GM04503 (cell line): ENCODE measurements at regions not wholly inside any gene's neighbourhood (a gene's known extent, or its start where the extent isn't known, plus 50 kb on each side); places are given as distances from the start of the nearest gene placed in this dataset.
"Not testable (repeated sequence)": the region's sequence is repeated elsewhere in the genome, so short reads cannot be mapped to it uniquely, and the experiment has no call there.

Experiments used
- DNase-seq: peaks from one replicate; pipeline ENCODE4 v3.0.0-alpha.2; 2012; ENCODE audit warnings: low read depth

DNA sequence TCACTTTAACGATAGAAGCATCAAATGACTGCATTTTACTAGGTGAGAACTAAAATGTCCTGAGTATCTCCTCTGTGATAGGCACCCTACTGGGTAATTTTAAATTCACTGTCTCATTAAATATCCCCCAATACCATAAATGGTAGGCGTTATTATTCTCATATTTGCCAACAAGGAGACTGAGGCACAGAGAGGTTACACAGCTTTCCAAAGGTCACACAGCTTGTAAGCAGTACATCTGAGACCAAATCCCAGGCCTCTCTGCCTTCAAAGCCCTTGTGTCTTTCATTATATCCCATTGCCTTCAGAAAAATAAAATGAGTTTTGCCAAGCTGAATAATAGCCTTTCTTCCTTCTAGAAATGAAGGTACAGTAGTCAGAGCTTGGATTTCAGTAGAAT, 502.6 kb downstream of the HAPSTR1 start:
- no peak for DNase-seq

DNA sequence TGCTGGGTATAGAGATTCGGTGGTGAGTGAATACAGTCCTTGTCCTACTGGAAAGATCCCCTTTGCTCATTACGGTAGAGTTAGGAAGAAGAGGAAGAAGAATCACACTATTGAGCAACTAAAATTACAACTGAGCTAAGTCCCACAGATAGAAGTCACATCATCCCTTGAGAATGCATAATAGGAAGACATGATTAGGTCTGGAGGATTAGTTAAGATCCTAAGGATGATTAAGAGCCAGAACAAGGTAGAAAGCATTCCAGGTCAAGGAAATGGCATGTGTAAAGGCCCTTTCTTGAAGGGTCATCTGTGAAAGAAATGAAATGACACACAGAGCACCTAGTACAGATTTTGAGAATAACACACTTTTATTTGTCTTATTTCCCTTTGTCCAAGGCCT, 503.5 kb downstream of the HAPSTR1 start:
- no peak for DNase-seq

DNA sequence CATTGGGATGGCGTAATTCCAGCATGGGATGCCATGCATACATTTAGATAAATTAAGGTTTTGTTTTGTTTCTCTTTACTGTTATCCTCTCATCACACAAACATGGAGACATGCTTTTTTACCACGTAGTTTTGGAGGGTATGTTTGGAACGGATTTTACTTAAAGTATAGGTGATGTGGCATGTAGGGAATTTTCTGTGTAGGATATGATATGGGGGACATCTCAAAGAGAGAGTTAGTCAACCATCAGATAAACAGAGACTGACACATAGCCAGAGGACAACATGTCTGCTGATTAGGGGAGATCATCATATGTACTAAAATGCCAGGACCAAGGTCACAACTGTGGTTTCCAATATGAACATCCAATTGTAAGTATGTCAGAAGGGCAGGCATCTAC, 503.9 kb downstream of the HAPSTR1 start:
- DNase-seq, result no peak

DNA sequence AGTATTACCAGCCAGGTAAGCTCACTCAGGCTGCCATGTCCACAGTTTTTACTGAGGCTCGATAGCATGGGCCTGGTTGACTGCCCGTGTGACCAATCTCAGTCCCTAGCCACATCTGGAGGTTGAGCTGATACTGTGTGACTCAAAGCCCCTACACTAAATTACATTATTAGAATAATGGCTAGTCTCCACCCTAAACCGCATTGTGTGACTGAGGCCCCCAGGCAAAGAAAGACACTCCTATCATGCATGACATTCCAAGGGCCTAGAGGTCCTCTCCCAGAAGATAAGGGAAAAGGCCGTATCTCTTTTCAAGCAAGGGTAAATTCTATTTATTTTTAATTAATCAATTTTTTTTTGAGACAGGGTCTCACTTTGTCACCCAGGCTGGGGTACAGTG, 505.3 kb downstream of the HAPSTR1 start:
- no peak for DNase-seq

DNA sequence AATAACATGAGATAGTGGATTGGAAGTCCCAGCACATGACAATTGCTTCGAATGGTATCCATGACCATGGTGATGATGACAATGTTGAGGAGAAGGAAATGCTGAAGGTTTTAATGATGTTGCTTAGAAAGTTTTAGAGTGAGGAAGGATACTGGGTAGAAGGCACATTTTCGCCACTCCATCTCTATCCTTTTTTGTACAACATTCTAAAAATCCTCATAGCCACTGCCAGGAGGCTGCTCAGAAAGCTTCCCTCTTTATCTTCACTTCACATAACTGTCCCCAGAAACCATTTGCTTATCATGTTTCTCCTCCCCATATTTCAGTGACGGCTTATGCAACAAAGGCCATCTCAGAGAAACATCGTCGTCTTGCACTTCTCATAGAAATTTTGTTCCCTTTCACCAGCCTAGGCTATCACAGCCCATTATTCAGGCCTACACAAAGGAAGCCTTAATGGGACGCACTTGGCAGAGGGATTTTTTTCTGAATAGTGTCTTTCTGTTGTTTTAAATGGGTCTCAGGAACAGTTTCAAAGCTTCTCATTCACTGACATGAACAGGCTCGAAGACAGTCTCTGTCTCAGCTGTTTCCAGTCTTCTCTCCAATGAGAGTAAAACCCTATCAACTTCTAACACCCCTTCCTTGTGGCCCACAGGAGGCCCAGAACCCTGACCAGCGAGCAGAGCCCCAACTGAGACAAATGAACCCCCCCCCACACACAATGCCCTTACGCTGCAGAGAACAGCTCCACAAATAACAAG, 506.7 kb downstream of the HAPSTR1 start:
- DNase-seq, result no peak

GRCh38 chr16:9598731-9599083, 507.3 kb downstream of the HAPSTR1 start:
- no peak for DNase-seq

- DNase-seq, result no peak
These were observed 508.1 kb downstream of the HAPSTR1 start for GRCh38 chr16:9599415-9600120.

GRCh38 chr16:9602189-9602588, 510.7 kb downstream of the HAPSTR1 start:
- no peak for DNase-seq

GRCh38 chr16:9603316-9603715, 511.9 kb downstream of the HAPSTR1 start:
- no peak for DNase-seq

DNA sequence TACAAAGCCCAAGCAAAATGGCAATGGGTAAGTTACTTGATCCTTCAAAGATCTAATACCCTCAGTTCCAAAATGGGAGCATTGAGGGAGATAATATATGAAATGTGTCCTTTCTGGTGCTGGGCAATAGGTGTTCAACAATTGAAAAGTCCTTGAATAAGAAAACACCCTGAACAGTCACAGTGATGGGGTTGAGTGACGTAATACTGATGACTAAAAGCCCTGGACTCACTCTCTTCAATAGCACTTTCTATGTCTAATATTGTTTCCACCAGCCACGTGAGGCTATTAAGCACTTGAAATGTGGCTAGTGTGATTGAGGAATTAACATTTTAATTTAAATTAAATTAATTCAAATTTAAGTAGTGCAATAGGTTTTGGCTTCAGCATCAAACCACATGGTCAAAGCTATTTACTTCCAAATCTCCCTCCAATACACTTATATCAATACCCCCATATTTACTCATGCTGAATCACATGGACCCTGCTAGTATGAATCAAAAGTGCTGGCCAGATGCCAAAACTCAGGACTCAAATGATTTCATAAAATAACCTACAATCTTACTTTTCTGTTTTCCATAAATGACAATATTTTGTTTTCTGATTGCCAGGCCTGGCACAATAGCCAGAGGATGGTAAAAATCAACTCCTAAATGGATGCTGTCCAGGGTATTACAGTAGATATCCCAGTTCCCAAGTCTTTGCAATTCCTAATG, 516.2 kb downstream of the HAPSTR1 start:
- DNase-seq, result no peak

GRCh38 chr16:9610727-9611126, 519.3 kb downstream of the HAPSTR1 start:
- no peak for DNase-seq

DNA sequence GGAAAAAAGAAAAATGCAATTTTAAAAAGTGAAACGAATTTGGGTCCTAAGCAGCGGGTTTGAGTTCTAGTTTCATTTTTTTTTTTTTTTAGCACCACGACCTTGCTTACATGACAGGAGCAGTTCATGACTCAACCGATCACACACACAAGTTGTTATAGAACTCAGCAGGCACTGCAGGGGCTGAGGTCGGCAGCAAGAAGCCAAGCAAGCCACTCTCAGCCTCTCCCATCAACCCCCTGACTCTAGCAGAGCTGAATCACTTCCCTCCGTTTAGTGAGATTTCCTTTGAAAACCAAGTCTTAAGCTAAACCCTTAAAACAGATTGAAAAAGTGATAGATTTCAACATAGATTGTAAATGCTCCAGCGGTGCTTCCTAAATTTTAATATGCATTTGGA, 520.8 kb downstream of the HAPSTR1 start:
- DNase-seq, result no peak

- DNase-seq, result no peak
These were observed 522.9 kb downstream of the HAPSTR1 start for GRCh38 chr16:9614389-9614788.

DNA sequence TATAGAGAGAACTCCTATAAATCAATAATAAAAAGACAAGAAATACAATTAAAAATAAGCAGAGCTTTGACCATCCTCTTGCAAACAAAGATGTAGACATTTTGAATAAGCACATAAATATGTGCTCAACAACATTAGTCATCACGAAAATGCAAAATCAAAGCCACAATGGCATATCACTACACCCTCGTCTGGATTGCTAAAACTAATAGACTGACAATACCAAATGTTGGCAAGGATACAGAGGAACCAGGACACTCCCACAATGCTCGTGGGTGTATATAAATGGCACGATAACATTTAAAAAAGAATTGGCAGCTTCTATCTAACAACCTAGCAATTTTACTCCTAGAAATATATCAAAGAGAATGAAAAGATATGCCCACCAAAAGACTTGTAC, 530.8 kb downstream of the HAPSTR1 start:
- DNase-seq, result no peak

- no peak for DNase-seq
These were observed 533.7 kb downstream of the HAPSTR1 start for GRCh38 chr16:9625122-9625521.

GRCh38 chr16:9627427-9627826, 536.0 kb downstream of the HAPSTR1 start:
- no peak for DNase-seq

DNA sequence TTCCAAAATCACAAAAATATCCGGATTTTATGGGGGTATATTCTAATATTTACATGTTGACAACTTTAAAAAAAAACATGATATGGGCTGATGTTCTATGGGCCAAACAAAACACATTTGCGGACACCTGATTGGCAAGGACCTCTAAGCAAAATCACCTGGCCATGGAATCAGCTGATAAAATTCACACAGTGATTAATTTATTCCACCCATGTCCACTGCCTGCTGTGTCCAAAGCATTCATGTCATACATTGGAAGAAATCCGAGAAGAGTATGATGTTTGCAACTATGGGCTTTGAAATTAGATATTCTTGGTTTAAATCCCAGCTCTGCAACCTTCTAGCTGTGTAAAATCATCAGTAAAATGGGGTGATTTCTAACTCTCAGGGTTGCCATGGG, 538.7 kb downstream of the HAPSTR1 start:
- DNase-seq, result no peak

DNA sequence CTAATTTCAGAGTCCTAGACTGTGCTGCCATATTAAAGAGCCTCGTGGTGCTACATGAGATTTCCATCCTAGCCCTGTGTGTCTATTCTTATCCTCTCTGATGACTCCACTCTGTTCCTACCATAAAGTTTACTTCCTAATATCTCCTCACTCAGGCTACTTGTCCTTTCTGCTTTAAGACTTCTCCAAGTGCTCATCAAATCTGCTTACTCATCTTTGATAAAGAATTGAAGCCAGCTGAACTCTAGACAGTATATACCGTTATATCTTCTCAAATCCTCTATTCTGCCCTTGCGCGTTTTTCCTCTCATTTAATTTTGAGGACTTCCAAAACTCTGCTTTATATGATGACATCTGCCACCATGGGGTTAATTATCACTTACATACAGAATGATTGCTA, 539.5 kb downstream of the HAPSTR1 start:
- DNase-seq, result no peak

- no peak for DNase-seq
These were observed 542.4 kb downstream of the HAPSTR1 start for GRCh38 chr16:9633844-9634243.

- not testable (repeated sequence) for DNase-seq
These were observed 543.8 kb downstream of the HAPSTR1 start for GRCh38 chr16:9635150-9635720.

GRCh38 chr16:9644258-9644657, 538.0 kb downstream of the GRIN2A start:
- DNase-seq, result no peak

- DNase-seq, result no peak
These were observed 536.3 kb downstream of the GRIN2A start for GRCh38 chr16:9645911-9646310.
